ENCODE measurements at regions not wholly inside any gene's neighbourhood (a gene's known extent, or its start where the extent isn't known, plus 50 kb on each side); places are given as distances from the start of the nearest gene placed in this dataset.

GRCh38 chr12:60421741-60422140 is 825.9 kb downstream of the SLC16A7 start:
- TF ChIP-seq, protein P1, sequence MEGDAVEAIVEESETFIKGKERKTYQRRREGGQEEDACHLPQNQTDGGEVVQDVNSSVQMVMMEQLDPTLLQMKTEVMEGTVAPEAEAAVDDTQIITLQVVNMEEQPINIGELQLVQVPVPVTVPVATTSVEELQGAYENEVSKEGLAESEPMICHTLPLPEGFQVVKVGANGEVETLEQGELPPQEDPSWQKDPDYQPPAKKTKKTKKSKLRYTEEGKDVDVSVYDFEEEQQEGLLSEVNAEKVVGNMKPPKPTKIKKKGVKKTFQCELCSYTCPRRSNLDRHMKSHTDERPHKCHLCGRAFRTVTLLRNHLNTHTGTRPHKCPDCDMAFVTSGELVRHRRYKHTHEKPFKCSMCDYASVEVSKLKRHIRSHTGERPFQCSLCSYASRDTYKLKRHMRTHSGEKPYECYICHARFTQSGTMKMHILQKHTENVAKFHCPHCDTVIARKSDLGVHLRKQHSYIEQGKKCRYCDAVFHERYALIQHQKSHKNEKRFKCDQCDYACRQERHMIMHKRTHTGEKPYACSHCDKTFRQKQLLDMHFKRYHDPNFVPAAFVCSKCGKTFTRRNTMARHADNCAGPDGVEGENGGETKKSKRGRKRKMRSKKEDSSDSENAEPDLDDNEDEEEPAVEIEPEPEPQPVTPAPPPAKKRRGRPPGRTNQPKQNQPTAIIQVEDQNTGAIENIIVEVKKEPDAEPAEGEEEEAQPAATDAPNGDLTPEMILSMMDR (IDR thresholded peaks at IDR 0.05; ENCODE audit: poor library complexity, severe bottlenecking): no peak
- TF ChIP-seq RAD21 (conservative IDR thresholded peaks at IDR 0.05): no peak
- TF ChIP-seq EZH2 (IDR thresholded peaks at IDR 0.05; ENCODE audit: borderline replicate concordance, insufficient read depth, low read length, poor library complexity, severe bottlenecking): no peak

All from neural cell (in vitro differentiated cells).